Activated CD8-positive, alpha-beta memory T cell treated with anti-CD3 and anti-CD28 coated beads, Interleukin-2, amount 50 U/mL, for 48 hours (primary cell): ENCODE measurements at regions not wholly inside any gene's neighbourhood (a gene's known extent, or its start where the extent isn't known, plus 50 kb on each side); places are given as distances from the start of the nearest gene placed in this dataset.

Experiments used
- DNase-seq: peaks from one replicate; pipeline ENCODE4 v3.0.0-alpha.2; 2020

DNA sequence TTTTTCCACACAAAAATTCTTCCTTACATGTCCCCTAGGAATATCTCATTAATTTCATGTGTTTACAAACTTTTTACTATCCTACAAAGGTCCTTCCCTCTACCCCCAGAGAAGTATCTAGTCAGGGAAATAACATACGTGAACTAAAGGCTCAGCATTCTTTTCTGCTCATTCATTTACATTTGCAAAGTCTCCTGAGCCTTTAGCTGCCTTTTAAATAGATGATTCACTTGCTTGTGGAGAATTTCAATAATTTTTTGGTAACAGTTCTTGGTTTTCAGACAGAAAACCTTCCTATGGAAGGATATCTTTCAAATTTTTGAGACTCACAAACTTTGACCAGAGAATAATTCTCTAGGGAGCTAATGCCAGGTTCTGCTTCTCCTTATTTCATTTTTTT, 81.5 kb upstream of the RMDN2 start:
- DNase-seq = no peak

DNA sequence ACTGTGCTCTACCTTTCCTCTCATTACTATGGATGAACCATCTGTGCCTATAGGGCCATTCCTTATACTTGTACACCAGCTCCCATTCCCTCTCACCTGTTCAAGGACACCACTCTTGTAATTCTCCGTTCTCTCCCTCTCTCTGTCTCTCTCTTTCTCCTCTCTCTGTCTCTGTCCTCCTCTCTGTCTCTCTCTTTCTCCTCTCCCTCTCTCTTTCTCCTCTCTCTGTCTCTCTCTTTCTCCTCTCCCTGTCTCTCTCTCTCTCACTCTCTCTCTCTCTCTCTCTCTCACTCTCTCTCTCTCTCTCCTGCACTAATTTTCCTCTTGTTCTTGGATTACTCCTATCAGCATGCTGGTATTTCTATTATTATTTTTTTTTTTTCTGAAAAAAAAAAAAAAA, 78.9 kb upstream of the RMDN2 start:
- DNase-seq = no peak

DNA sequence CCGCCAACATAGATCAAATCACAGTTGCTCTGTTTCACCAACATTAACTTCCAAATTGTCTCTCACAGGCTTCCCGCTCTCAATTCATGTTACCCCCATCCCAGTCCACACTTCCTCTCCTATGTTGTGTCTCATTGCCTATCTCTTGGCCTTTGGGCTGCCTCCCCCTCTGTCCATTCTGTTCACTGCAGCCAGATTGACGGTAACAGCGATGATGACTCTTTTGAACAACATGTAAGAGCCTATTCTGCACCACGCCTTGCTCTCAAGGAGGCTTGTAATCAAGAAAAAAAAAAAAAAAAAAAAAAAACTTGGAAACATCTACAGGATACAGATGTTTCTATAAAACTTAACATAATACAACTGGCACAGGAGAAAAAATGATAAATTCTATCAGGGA, 77.3 kb upstream of the RMDN2 start:
- DNase-seq = no peak

DNA sequence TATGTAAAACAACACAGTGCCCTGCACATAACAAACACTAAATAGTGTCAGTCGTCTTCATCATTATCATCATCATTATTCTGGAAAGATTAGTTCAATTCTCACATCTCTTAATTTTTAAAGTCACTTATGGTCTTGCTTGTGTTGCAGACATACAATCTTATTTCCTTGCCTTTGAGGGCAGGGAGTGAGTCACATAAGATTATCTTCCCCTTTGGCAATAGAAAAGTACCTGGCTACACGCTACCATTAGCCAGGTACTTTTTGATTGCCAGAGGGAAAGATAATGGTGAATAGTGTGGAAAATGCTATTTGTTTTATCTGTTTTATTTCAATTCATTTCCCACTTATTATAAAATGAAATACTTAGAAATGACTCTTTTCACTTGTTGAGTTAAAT, 76.6 kb upstream of the RMDN2 start:
- no peak for DNase-seq

DNA sequence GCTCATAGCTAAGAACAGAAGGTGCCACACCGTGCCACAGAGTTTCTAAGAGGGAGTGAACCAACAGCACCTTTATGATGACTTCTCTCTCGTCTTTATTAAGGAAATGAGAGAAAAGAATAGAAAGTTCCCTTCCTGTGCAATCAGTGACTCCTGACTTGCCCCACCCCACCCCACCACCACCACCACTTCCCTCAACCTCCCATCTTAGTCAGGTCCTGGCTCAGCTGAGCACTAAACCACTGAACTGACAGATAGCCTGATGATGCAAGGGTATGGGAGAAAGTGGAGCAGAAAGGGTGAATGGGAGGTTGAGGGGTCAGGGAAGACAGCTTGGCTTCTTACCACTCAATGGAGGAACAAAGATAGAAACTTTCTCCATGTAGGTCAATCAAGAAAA, 75.2 kb upstream of the RMDN2 start:
- no peak for DNase-seq

DNA sequence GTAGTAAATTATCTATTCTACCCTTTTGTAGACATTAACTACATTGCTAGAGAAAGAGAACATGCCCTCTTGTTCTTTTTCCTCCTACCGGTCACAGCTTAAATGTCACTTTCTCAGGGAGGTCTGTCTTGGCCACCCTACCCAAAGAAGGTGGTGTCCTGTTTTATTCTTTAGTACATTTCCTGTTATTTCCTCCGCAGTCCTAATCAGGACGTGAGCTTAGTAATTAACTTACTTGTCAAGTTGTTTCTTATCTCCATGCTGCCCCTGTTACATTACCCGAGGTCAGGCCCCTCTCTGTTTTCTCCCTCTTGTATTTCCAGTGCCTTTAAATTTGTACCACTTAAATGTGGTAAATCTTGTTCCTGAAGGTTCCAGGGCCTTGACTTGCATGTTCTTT, 73.7 kb upstream of the RMDN2 start:
- DNase-seq = no peak

DNA sequence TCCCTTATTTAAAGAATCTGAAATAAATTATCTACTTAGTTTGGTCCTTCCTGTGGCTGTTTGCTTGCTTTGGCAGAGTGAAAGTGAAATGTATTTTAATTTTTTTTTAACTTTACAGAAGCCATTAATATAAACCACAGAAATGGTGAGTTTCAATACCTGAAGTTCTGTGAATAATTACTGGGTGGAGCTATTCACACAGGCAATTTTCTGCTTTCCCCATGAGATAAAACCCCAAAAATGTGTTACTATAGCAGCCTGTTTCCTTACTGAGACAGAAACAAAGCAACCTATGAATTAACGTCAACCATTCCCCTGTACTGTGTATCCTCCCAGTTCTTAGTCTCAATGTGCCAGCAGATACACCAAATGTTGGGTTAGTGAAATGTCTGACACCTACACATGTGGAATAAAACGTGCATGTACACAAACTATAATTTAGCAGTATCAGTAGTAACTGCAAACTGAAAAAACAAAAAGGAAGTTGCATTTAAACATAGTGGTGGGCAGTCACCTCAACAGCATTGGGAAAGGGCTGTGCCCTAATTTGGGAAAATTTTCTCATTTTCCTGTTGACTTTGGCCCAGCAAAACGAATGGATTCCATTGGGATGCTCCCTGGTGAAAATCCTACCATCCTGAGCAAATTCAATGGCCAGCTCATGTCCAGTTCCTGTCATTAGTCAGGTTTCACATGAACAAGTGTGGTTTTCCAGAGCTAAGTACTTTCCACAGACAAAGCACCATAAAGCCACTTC, 73.1 kb upstream of the RMDN2 start:
- no peak for DNase-seq

DNA sequence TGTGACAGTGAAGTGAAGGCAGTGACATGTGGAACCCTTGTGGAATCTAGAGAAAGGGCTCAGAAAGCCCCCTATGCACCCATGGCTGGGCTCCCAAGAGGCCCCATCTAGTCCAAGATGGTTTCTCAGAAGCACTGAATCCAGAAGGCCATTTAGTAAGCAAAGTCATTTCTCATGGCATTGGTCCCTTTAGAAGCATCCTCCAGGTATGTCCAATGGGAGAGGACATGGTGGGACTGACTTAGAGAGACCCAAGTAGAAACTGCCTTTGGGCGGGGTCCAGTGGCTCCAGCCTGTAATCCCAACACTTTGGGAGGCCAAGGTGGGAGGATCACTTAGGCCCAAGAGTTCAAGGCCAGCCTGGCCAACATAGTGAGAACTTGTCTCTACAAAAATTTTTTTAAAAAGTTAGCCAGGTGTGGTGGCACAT, 72.5 kb upstream of the RMDN2 start:
- no peak for DNase-seq

DNA sequence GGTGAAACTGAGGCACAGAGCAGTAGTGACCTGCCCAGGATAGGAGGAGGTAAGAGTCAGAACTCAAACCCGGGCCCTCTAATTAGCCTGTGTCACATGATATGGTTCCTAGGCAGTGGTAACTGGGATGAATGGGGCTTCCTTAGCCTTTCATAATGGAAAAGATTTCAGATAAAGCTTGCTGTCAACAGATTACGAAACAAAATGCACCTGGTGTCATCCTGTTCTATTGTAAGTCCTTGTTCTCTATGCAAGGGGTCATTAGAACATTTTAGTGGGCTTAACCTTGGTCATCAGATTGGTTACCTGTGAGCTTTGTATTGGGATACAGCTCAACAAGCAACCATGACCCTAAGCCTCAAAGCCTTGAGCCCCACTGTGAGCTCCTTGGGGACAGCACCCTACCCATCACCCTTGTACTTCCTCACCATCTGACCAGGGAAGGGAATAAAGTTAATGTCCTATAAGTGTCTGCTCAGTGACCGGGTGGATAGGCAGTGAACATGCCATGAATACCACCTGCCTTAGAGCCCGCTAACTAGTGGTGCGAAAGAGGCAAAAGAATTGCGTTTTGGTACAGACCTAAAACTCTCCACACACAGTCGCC, 70.3 kb upstream of the RMDN2 start:
- no peak for DNase-seq

DNA sequence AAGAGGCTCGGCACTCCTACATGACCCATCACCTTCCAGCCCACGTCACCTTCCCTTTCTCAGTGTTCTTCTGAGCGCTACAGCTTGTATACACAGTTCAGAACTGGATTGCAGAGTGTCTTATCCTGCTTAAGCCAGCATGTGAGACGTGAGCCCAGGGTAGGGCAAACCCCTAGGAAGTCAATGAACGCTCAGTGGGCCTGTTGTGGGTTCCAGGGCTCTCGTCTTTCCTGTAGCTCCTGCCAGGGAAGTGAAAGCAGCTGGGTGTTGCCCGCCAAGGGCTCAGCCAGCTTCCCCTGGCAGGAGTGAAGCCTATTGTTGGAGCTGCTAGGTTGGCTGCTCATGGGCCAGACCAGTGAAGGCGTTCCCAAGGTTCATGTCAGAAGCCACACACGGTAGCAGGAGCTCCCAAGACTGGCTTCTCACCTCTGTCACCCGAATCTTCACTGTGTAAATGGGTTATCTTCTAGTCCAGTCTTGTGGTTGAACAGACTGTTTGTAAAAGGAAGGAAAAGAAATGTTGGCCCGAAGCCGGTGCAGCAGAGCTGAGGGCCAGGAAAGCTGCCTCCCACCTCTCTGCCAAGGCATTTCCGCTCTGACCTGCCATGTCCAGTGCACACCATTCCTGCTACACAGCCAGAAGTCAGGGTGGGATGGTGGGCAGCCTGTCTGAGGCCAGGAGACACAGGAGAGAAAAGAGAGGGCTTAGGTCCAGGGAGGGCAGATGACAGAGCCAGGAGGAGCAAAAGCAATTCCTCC, 69.6 kb upstream of the RMDN2 start:
- no peak for DNase-seq

DNA sequence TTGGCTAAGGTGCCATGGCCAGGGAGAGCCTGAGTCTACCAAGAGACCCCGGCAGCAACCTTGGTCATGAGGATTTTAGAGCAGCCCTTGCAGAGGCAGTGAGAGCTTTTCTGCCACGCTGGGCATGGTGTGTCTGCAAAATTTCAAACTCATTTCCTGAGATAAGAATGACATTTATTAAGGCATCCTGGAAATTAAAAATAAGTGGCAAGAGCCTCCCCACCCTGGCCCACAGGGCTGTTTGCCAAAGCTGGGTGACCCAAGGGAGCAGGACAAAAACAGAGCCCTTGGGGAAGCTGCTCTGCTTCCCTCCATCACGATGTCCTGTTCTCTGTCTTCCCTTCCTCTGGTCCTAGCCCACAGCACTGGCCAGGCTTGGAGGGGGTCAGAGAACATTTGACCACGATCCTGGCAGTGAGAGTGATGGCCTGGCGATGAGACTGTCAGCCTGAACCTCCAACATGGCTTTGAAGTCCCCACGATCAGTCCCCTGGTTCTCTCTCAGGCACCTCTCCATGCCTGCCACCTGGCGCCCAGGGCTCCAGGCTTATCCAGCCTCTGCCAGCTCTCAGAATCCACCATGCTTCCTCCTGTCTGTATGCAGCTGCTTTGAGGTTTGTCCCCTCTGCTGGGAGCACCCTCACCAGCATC, 68.9 kb upstream of the RMDN2 start:
- no peak for DNase-seq

DNA sequence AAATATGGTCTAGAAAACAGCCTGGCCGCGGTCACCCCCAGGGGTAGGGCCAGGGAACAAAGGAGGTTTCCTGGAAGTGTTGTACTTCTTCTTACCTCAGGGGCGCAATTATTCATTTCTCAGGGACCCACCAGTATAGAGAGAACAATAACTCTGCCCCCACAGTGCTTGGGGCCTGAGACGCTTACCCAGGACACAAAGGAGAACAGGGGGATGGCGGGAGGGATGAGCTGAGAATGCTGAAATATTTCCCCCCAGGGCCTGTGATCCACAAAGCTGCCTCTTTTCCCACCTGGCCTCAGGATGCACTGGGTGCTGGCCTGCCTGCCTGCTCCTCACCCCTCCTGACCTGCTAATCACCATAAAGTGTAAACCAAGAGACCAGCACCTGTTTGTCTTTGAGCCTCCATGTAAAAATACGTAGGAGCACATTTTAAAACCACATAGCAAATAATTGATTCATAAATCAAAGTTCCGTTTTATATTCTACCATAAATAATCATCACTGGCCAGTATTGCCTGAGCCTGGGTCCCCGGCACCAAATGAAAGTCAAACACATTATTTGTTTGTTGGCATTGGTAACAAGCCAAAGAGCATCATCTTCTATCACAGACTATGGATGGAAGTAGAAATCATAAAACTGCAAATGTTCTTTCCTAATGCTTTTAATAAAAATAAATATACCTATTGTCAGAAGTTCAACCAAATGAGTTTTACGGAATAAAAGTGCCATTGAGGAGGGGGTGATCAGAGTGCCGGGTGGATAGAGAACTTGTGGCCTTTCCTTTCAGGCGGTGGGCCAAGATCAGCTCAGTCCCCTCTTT, 67.3 kb upstream of the RMDN2 start:
- DNase-seq = no peak

DNA sequence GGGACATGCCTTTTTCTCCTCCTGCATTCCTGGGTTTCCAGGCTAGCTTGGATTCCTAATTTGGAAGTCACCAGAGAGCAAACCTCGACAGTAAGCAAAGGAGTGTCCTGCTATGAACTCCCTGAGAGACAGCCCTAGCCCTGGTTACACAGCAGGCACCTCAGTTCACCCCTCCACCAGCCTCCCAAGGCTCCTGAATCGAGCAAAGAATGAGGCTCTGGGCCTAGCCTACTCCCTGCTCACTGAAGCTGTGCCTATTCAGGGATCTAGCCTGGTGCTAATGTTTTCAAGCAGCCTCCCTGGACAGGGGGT, 66.7 kb upstream of the RMDN2 start:
- no peak for DNase-seq

DNA sequence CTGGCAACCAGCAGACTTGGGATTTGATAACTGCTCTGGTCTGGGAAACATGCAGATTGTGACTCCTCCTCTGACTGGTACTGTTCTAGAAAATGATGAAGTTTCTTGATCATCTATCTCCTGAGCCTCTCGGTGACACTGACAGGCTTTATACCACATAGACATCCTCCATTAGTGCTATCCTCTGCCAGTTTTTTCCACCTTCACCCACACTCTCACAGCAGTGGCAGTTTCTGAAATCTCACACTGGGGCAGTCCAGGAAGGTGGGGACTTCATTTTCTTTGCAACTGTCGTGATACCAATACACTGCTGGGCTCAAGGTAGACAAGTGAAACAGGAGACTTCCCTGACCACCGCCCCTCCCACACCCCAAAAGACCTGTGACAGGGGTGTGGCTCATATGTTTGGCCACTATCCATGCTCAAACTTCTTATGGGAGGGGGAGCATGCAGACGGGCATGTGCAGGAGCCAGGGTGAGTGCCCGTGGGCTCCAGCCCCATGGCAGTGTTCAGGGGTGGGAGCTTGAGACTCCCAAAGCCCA, 66.3 kb upstream of the RMDN2 start:
- DNase-seq = no peak

DNA sequence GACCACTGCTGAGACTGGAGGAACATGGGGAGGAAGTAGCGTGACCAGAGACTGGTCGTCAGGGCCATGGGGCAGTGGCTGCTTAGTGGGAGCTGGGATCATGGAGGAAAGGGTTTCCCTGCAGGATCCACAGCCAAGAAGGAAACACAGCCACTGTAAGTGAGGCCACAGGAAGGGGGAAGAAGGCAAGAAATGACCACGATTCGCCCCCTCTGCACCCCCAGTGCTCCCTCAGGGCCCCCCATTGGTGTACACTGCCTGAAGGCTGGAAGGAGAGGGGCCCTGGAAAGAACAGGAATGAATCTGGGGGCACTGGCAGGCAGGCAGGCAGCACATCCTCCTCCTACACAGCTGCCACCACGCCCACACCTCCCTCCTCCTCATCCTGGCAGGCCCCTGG, 62.5 kb upstream of the RMDN2 start:
- no peak for DNase-seq

DNA sequence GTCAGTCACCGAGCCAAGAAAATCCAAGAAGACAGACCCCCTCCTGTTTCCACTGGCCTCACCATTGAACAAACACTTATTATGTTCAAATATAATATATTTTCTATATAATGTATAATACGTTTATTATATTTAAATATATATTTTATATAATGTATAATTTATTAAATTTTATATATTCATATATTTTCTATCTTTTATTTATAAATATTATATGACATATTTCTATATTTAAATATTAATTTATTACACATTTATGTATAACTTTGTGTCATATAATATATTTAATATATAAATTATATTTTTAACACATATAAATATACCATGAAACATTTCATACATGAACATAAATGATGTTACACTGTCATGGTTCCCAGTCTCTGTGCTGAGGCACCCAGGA, 60.9 kb upstream of the RMDN2 start:
- no peak for DNase-seq

DNA sequence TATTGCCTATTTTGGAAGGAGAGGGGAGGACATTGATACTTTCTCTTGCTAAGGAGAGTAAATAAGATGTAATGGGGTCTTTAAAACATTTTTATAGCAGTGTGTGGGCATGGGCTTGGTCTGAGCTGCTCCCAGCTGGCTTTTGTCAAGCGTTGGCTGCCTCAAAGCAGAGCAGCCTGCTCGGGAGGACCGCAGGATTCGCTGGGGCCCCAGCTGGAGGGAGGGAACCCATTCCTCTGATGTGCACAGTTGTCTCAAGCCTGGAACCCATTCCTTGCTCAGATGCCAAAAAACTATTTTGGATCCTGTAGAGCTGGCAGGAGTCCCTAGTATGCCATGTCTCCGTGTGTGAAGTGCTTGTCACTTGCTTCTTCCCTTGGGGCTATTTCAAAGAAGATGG, 59.4 kb upstream of the RMDN2 start:
- no peak for DNase-seq

DNA sequence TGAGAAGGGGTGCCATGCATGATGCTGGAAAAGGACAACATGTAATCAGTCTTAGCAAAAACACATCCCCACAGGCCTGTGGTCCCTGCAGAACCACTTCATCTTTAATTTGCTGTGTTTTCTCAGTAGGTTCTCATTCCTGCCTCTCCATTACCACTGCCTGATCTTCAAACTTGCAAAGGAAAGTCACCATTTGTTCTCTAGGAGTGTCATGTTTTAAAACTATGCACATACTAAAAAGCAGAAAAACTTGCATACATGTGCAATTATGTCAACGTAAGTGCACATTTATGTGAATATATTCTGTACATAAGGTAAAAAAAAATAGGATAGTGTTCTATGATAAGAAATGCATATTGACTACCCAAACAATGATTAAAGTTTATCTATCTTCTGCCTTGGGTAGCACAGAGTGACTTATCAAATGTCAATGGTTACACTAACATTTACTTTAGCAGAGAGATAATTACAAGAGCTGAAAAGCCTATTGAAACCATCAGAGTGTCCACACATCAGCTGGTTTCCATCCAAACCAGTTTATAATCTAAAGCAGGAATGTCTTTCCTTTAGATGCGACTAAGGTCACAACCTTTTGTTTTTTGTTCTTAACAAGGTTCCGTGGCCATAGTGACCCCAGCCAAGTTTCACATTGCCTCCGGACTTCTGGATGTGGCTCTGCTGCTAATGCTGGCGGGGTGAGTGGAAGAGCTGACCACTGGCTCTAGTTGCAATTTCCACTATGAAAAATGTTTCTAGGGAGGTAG, 58.7 kb upstream of the RMDN2 start:
- DNase-seq = no peak

DNA sequence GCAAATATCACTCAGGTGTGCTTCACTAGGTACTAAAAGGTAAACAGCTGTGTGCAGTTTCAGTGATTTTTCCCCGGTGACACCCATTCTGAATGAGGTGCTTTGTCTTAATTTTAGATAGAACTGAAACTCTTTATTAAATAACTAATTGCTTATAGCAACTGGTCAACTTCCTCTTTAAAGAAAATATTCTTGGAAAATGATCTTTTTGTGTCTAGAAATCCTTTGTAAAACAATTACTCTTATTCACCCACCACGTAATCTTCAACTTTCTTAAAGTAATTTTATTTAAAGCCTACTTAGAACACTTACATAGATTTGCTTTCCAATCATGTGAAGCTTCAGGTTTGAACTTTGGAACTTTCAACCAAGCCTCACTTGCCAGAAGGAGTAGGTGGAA, 57.9 kb upstream of the RMDN2 start:
- no peak for DNase-seq

DNA sequence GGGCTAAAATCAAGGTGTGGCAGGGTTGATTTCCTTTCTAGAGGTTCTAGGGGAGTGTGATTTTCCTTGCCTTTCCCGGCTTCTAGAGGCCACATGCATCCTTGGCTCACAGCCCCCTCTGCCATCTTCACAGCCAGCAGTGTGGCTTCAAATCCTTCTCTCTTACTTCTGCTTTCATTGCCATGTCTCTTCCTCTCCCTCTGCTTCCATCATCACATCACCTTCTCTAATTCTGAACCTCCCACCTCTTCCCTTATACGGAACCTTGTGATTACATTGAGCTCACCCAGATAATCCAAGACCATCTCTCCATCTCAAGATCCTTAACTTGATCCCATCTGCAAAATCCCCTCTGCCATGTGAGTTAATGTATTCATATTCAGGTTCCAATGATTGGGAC, 56.2 kb upstream of the RMDN2 start:
- DNase-seq = no peak

DNA sequence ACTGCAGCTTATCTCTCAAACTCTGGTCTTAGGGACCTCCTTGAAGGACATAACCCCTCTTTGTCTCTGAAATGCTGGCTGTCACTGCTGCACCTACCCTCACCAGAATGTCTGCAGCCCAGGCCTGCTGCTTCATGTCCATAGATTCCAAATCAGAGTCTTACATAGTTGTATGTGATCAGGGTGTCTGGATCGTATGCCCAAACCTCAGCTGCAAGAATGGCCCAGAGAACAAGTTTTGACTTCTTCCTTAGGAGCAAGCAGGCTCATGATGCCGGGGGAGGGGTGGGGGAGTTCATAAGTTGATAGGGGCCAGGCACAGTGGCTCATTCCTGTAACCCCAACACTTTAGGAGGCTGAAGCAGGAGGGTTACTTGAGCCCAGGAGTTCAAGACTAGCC, 55.8 kb upstream of the RMDN2 start:
- DNase-seq = no peak

DNA sequence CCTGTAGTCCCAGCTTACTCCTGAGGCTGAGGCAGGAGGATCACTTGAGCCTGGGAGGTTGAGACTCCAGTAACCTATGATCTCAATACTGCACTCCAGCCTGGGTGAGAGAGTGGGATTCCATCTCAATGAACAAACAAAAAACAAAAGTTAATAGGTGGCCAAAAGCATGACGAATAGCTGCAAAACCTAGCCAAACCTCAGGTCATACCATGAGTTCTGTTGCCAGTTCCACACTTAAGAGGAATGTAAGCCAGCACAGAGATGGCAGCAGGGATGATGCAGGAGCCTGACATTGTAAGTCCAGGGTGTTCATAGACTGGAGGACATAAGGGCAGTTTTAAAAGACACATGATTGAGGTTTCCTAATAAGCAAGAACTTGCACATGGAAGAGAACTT, 55.3 kb upstream of the RMDN2 start:
- DNase-seq = no peak
